ENCODE measurements at regions not wholly inside any gene's neighbourhood (a gene's known extent, or its start where the extent isn't known, plus 50 kb on each side); places are given as distances from the start of the nearest gene placed in this dataset.

GRCh38 chr1:230009611-230010313, 57.3 kb upstream of the GALNT2 start:
- TF ChIP-seq CTCF (IDR thresholded peaks at IDR 0.05; ENCODE audit: insufficient read depth, low read length) (no peak), POLR2AphosphoS5 (IDR thresholded peaks at IDR 0.05; ENCODE audit: low read depth) (no peak)

Data from HL-60 (cell line).